ENCODE measurements at regions not wholly inside any gene's neighbourhood (a gene's known extent, or its start where the extent isn't known, plus 50 kb on each side); places are given as distances from the start of the nearest gene placed in this dataset.

- no peak overlapping the region for H4K91ac ChIP-seq (replicated peaks; ENCODE audit: insufficient read length, low read length)
- no peak overlapping the region for H3K23ac ChIP-seq (ENCODE audit: insufficient read length)
- no peak for DNase-seq (ENCODE audit: low read depth in 1 of 2, low spot score in 2 of 2)
- POLR2A ChIA-PET (ENCODE audit: partially characterized antibody) = no interaction called here
- H3K56ac ChIP-seq (replicated peaks; ENCODE audit: insufficient read length, low read depth, low read length) = no peak overlapping the region
- no peak overlapping the region for H3K4ac ChIP-seq (replicated peaks; ENCODE audit: insufficient read length, low read depth, low read length)
- no peak overlapping the region for H3K4me3 ChIP-seq (ENCODE audit: extremely low read depth in 1 of 4, insufficient read depth in 2 of 4, low read depth in 3 of 4, low read length in 4 of 4)
- no peak overlapping the region for H2BK120ac ChIP-seq (replicated peaks; ENCODE audit: low read depth, low read length)
- H3K79me2 ChIP-seq (ENCODE audit: control insufficient read depth in 1 of 2, insufficient read depth in 2 of 2, low read length in 2 of 2) = no peaks in the 10 kb centered on the region
- H2BK15ac ChIP-seq (ENCODE audit: low read length) = no peak overlapping the region
- no peak overlapping the region for H4K8ac ChIP-seq (ENCODE audit: extremely low read depth, insufficient read depth, low read length)
- H3K18ac ChIP-seq (ENCODE audit: extremely low read depth, low read length) = no peak overlapping the region
- no peak overlapping the region for H2AFZ ChIP-seq (ENCODE audit: low read length)
- H3K27ac ChIP-seq (ENCODE audit: low read depth, low read length) = no peak overlapping the region
- CTCF ChIA-PET (ENCODE audit: partially characterized antibody) = no interaction called here
- H2BK5ac ChIP-seq (ENCODE audit: low read depth, low read length) = no peak overlapping the region
- no peak overlapping the region for H3K4me2 ChIP-seq (ENCODE audit: insufficient read depth in 1 of 2, low read depth in 2 of 2, low read length in 2 of 2)
- no peak overlapping the region for H2AK5ac ChIP-seq (ENCODE audit: low read depth, low read length)
- H4K20me1 ChIP-seq (replicated peaks in 1 of 2; ENCODE audit: control insufficient read depth in 1 of 2, insufficient read depth in 2 of 2, low read length in 2 of 2) = no peaks in the 10 kb centered on the region
- no peaks in the 10 kb centered on the region for H3K36me3 ChIP-seq (ENCODE audit: control insufficient read depth in 2 of 4, insufficient read depth in 4 of 4, low read length in 3 of 4)
- H2BK20ac ChIP-seq (ENCODE audit: low read length) = no peak overlapping the region
- FAIRE-seq = no peak
- H2BK12ac ChIP-seq (ENCODE audit: low read depth, low read length) = no peak overlapping the region
- 87% methylated on average over 2 of the region's 2 CpGs; no CpG with 5 or more reads in 1 of the 2 experiments for WGBS, 2 experiments (ENCODE audit: extremely low coverage in 1 of 2, insufficient coverage in 1 of 2, insufficient read length in 1 of 2, insufficient replicate concordance in 2 of 2, low coverage in 1 of 2, low lambda C conversion rate in 2 of 2, missing lambda C conversion rate in 1 of 2)
- 0 out of 4 replicates have a peak, but pooled peaks cover 0 to 3% of the 10 kb centered on the region in 2 experiments for H3K9me3 ChIP-seq (ENCODE audit: insufficient read depth in 2 of 2, low read depth in 1 of 2, low read length in 1 of 2)
- no peaks in the 10 kb centered on the region for H3K4me1 ChIP-seq (replicated peaks in 1 of 4; ENCODE audit: control insufficient read depth in 3 of 4, insufficient read depth in 4 of 4, low read length in 3 of 4)
- no peaks in the 10 kb centered on the region for H3K27me3 ChIP-seq (replicated peaks in 1 of 4; ENCODE audit: control insufficient read depth in 3 of 4, extremely low read depth in 1 of 4, insufficient read depth in 3 of 4, low read length in 3 of 4)
- no peak overlapping the region for H4K5ac ChIP-seq (ENCODE audit: insufficient read length, low read depth, low read length)
- H3K9ac ChIP-seq (replicated peaks in 1 of 4; ENCODE audit: extremely low read depth in 1 of 4, low read depth in 3 of 4, low read length in 3 of 4) = no peak overlapping the region
- no peaks in the 10 kb centered on the region for H3K79me1 ChIP-seq (ENCODE audit: low read depth, low read length)
- H3K14ac ChIP-seq (ENCODE audit: insufficient read length) = no peak overlapping the region
- H3K23me2 ChIP-seq (ENCODE audit: low read depth, low read length) = no peaks in the 10 kb centered on the region
- TF ChIP-seq ATF2 (IDR thresholded peaks at IDR 0.05; ENCODE audit: low read length) (no peak), KDM4A (IDR thresholded peaks at IDR 0.05; ENCODE audit: low read depth, low read length, severe bottlenecking) (no peak), ATF3 (IDR thresholded peaks at IDR 0.05; ENCODE audit: insufficient read depth, low read depth, low read length) (no peak), EP300 (IDR thresholded peaks at IDR 0.05; ENCODE audit: borderline replicate concordance in 1 of 2, low read depth in 2 of 2, low read length in 2 of 2) (no peak)
Observed at GRCh38 chr9:26193237-26193636, 515.0 kb upstream of the TUSC1 start.
